Islet precursor cell (in vitro differentiated cells): ENCODE measurements at regions not wholly inside any gene's neighbourhood (a gene's known extent, or its start where the extent isn't known, plus 50 kb on each side); places are given as distances from the start of the nearest gene placed in this dataset.
"Not testable (repeated sequence)": the region's sequence is repeated elsewhere in the genome, so short reads cannot be mapped to it uniquely, and the experiment has no call there.

Experiments
- DNase-seq: peaks from one replicate; pipeline ENCODE4 v3.0.0-alpha.2; 2018

GRCh38 chr2:84129018-84129417 is 330.1 kb downstream of the SUCLG1 start:
- DNase-seq, result no peak

GRCh38 chr2:84127812-84128211 is 331.3 kb downstream of the SUCLG1 start:
- DNase-seq, result not testable (repeated sequence)

GRCh38 chr2:84126530-84126929 is 332.6 kb downstream of the SUCLG1 start:
- no peak for DNase-seq

GRCh38 chr2:84126084-84126483 is 333.0 kb downstream of the SUCLG1 start:
- no peak for DNase-seq

- no peak for DNase-seq
These were observed 342.9 kb downstream of the SUCLG1 start for GRCh38 chr2:84116143-84116542.

GRCh38 chr2:84115173-84115857 is 343.8 kb downstream of the SUCLG1 start:
- no peak for DNase-seq

- not testable (repeated sequence) for DNase-seq
These were observed 355.1 kb downstream of the SUCLG1 start for GRCh38 chr2:84103816-84104527.

- DNase-seq, result no peak
These were observed 356.8 kb downstream of the SUCLG1 start for GRCh38 chr2:84102274-84102673.

- no peak for DNase-seq
These were observed 370.4 kb downstream of the SUCLG1 start for GRCh38 chr2:84088656-84089055.

GRCh38 chr2:84085562-84085961 is 373.5 kb downstream of the SUCLG1 start:
- no peak for DNase-seq

GRCh38 chr2:84084856-84085255 is 374.2 kb downstream of the SUCLG1 start:
- no peak for DNase-seq

- DNase-seq, result no peak
These were observed 375.1 kb downstream of the SUCLG1 start for GRCh38 chr2:84083984-84084383.

- DNase-seq, result no peak
These were observed 380.6 kb downstream of the SUCLG1 start for GRCh38 chr2:84078471-84078870.

GRCh38 chr2:84077496-84077895 is 381.6 kb downstream of the SUCLG1 start:
- DNase-seq, result no peak

- DNase-seq, result no peak
These were observed 388.0 kb downstream of the SUCLG1 start for GRCh38 chr2:84071050-84071449.

- DNase-seq, result no peak
These were observed 393.2 kb downstream of the SUCLG1 start for GRCh38 chr2:84065857-84066256.

GRCh38 chr2:84057917-84058560 is 401.0 kb downstream of the SUCLG1 start:
- no peak for DNase-seq

- DNase-seq, result no peak
These were observed 403.3 kb downstream of the SUCLG1 start for GRCh38 chr2:84055816-84056215.

- DNase-seq, result not testable (repeated sequence)
These were observed 404.5 kb downstream of the SUCLG1 start for GRCh38 chr2:84054577-84054976.

- DNase-seq, result no peak
These were observed 406.2 kb downstream of the SUCLG1 start for GRCh38 chr2:84052913-84053312.

- no peak for DNase-seq
These were observed 407.0 kb downstream of the SUCLG1 start for GRCh38 chr2:84052043-84052442.

- DNase-seq, result no peak
These were observed 410.1 kb downstream of the SUCLG1 start for GRCh38 chr2:84048964-84049363.

GRCh38 chr2:84041506-84041905 is 417.6 kb downstream of the SUCLG1 start:
- DNase-seq, result no peak

- no peak for DNase-seq
These were observed 418.8 kb downstream of the SUCLG1 start for GRCh38 chr2:84040281-84040680.
